ENCODE measurements at regions not wholly inside any gene's neighbourhood (a gene's known extent, or its start where the extent isn't known, plus 50 kb on each side); places are given as distances from the start of the nearest gene placed in this dataset.
"Not testable (repeated sequence)": the region's sequence is repeated elsewhere in the genome, so short reads cannot be mapped to it uniquely, and the experiment has no call there.

- no peak overlapping the region for H3K27ac Mint-ChIP-seq
- no peaks in the 10 kb centered on the region for H3K36me3 Mint-ChIP-seq (ENCODE audit: low read depth)
Measured at GRCh38 chr6:163867518-163868292, 453.2 kb downstream of the QKI start.

GRCh38 chr6:163866192-163866591, 451.7 kb downstream of the QKI start:
- Mint-ChIP-seq H3K27me3 (peaks cover 14% of the 10 kb centered on the region), H3K27ac (no peak overlapping the region), H3K4me1 (ENCODE audit: low read depth) (no peaks in the 10 kb centered on the region), H3K36me3 (ENCODE audit: low read depth) (no peaks in the 10 kb centered on the region), H3K9me3 (no peaks in the 10 kb centered on the region), H3K4me3 (no peak overlapping the region)

More at GRCh38 chr6:163867518-163868292, 453.2 kb downstream of the QKI start:
- Mint-ChIP-seq H3K4me1 (ENCODE audit: low read depth) (no peaks in the 10 kb centered on the region), H3K9me3 (no peaks in the 10 kb centered on the region), H3K4me3 (no peak overlapping the region), H3K27me3 (peaks cover 9% of the 10 kb centered on the region)

- H3K27ac Mint-ChIP-seq: no peak overlapping the region
- peaks cover 35% of the 10 kb centered on the region for H3K27me3 Mint-ChIP-seq
- H3K36me3 Mint-ChIP-seq (ENCODE audit: low read depth): no peaks in the 10 kb centered on the region
- H3K4me1 Mint-ChIP-seq (ENCODE audit: low read depth): no peaks in the 10 kb centered on the region
- no peak overlapping the region for H3K4me3 Mint-ChIP-seq
- H3K9me3 Mint-ChIP-seq: no peaks in the 10 kb centered on the region
Measured at GRCh38 chr6:163863565-163863964, 449.0 kb downstream of the QKI start.

GRCh38 chr6:163862701-163863100, 448.2 kb downstream of the QKI start:
- H3K4me1 Mint-ChIP-seq (ENCODE audit: low read depth): no peaks in the 10 kb centered on the region
- no peak overlapping the region for H3K27ac Mint-ChIP-seq
- H3K27me3 Mint-ChIP-seq: peaks cover 39% of the 10 kb centered on the region
- no peaks in the 10 kb centered on the region for H3K9me3 Mint-ChIP-seq
- no peak overlapping the region for H3K4me3 Mint-ChIP-seq
- no peaks in the 10 kb centered on the region for H3K36me3 Mint-ChIP-seq (ENCODE audit: low read depth)

- no peak overlapping the region for H3K27ac Mint-ChIP-seq
- H3K4me3 Mint-ChIP-seq: no peak overlapping the region
- peaks cover 36% of the 10 kb centered on the region for H3K27me3 Mint-ChIP-seq
- no peaks in the 10 kb centered on the region for H3K9me3 Mint-ChIP-seq
- no peaks in the 10 kb centered on the region for H3K36me3 Mint-ChIP-seq (ENCODE audit: low read depth)
- H3K4me1 Mint-ChIP-seq (ENCODE audit: low read depth): no peaks in the 10 kb centered on the region
Measured at GRCh38 chr6:163861627-163862026, 447.1 kb downstream of the QKI start.

GRCh38 chr6:163860287-163861081, 446.0 kb downstream of the QKI start:
- Mint-ChIP-seq H3K27me3 (peaks cover 36% of the 10 kb centered on the region), H3K27ac (no peak overlapping the region), H3K4me1 (ENCODE audit: low read depth) (no peaks in the 10 kb centered on the region), H3K9me3 (no peaks in the 10 kb centered on the region), H3K4me3 (no peak overlapping the region), H3K36me3 (ENCODE audit: low read depth) (no peaks in the 10 kb centered on the region)

- not testable (repeated sequence) for H3K9me3 Mint-ChIP-seq; H3K27ac Mint-ChIP-seq; H3K4me1 Mint-ChIP-seq (ENCODE audit: low read depth); H3K4me3 Mint-ChIP-seq; H3K36me3 Mint-ChIP-seq (ENCODE audit: low read depth)
- peaks cover 34% of the 10 kb centered on the region for H3K27me3 Mint-ChIP-seq
Measured at GRCh38 chr6:163858870-163859269, 444.4 kb downstream of the QKI start.

- H3K27me3 Mint-ChIP-seq: peaks cover 34% of the 10 kb centered on the region
- H3K4me3 Mint-ChIP-seq: no peak overlapping the region
- no peaks in the 10 kb centered on the region for H3K36me3 Mint-ChIP-seq (ENCODE audit: low read depth)
- H3K4me1 Mint-ChIP-seq (ENCODE audit: low read depth): no peaks in the 10 kb centered on the region
- H3K27ac Mint-ChIP-seq: no peak overlapping the region
- no peaks in the 10 kb centered on the region for H3K9me3 Mint-ChIP-seq
Measured at GRCh38 chr6:163857421-163857820, 442.9 kb downstream of the QKI start.

GRCh38 chr6:163850874-163851273, 436.4 kb downstream of the QKI start:
- H3K27me3 Mint-ChIP-seq: peaks cover 10% of the 10 kb centered on the region
- H3K36me3 Mint-ChIP-seq (ENCODE audit: low read depth): peaks cover 4% of the 10 kb centered on the region
- no peak overlapping the region for H3K27ac Mint-ChIP-seq
- H3K4me3 Mint-ChIP-seq: no peak overlapping the region
- no peaks in the 10 kb centered on the region for H3K4me1 Mint-ChIP-seq (ENCODE audit: low read depth)
- peaks cover 19% of the 10 kb centered on the region for H3K9me3 Mint-ChIP-seq

GRCh38 chr6:163844761-163845160, 430.2 kb downstream of the QKI start:
- H3K9me3 Mint-ChIP-seq: peaks cover 28% of the 10 kb centered on the region
- H3K27me3 Mint-ChIP-seq: peaks cover 7% of the 10 kb centered on the region
- no peak overlapping the region for H3K4me3 Mint-ChIP-seq
- H3K36me3 Mint-ChIP-seq (ENCODE audit: low read depth): no peaks in the 10 kb centered on the region
- no peak overlapping the region for H3K27ac Mint-ChIP-seq
- H3K4me1 Mint-ChIP-seq (ENCODE audit: low read depth): no peaks in the 10 kb centered on the region

GRCh38 chr6:163844357-163844756, 429.8 kb downstream of the QKI start:
- no peaks in the 10 kb centered on the region for H3K36me3 Mint-ChIP-seq (ENCODE audit: low read depth)

GRCh38 chr6:163843218-163843617, 428.7 kb downstream of the QKI start:
- no peaks in the 10 kb centered on the region for H3K4me1 Mint-ChIP-seq (ENCODE audit: low read depth)
- peaks cover 16% of the 10 kb centered on the region for H3K9me3 Mint-ChIP-seq
- H3K27ac Mint-ChIP-seq: no peak overlapping the region
- H3K27me3 Mint-ChIP-seq: no peaks in the 10 kb centered on the region
- no peak overlapping the region for H3K4me3 Mint-ChIP-seq
- H3K36me3 Mint-ChIP-seq (ENCODE audit: low read depth): no peaks in the 10 kb centered on the region

More at GRCh38 chr6:163844357-163844756, 429.8 kb downstream of the QKI start:
- Mint-ChIP-seq H3K9me3 (peaks cover 24% of the 10 kb centered on the region), H3K4me3 (no peak overlapping the region), H3K4me1 (ENCODE audit: low read depth) (no peaks in the 10 kb centered on the region), H3K27me3 (peaks cover 6% of the 10 kb centered on the region), H3K27ac (no peak overlapping the region)

- H3K9me3 Mint-ChIP-seq: peaks cover 16% of the 10 kb centered on the region
- no peaks in the 10 kb centered on the region for H3K36me3 Mint-ChIP-seq (ENCODE audit: low read depth)
- H3K4me3 Mint-ChIP-seq: no peak overlapping the region
- peaks cover under 1% of the 10 kb centered on the region for H3K27me3 Mint-ChIP-seq
- no peaks in the 10 kb centered on the region for H3K4me1 Mint-ChIP-seq (ENCODE audit: low read depth)
- H3K27ac Mint-ChIP-seq: no peak overlapping the region
Measured at GRCh38 chr6:163842467-163842866, 427.9 kb downstream of the QKI start.

GRCh38 chr6:163841733-163842132, 427.2 kb downstream of the QKI start:
- Mint-ChIP-seq H3K4me1 (ENCODE audit: low read depth) (no peaks in the 10 kb centered on the region), H3K36me3 (ENCODE audit: low read depth) (no peaks in the 10 kb centered on the region), H3K4me3 (no peak overlapping the region), H3K27me3 (peaks cover 4% of the 10 kb centered on the region), H3K9me3 (peaks cover 16% of the 10 kb centered on the region), H3K27ac (no peak overlapping the region)

GRCh38 chr6:163841326-163841725, 426.8 kb downstream of the QKI start:
- Mint-ChIP-seq H3K4me1 (ENCODE audit: low read depth) (no peaks in the 10 kb centered on the region), H3K36me3 (ENCODE audit: low read depth) (no peaks in the 10 kb centered on the region), H3K9me3 (peaks cover 16% of the 10 kb centered on the region), H3K27me3 (peaks cover 4% of the 10 kb centered on the region), H3K4me3 (no peak overlapping the region), H3K27ac (no peak overlapping the region)

Measured in stimulated activated naive CD8-positive, alpha-beta T cell treated with anti-CD3 and anti-CD28 coated beads, Interleukin-15, Interleukin-2, amounts not matched to agents 100 ng/mL and 50 ng/mL, for 24 hours (primary cell).